Common myeloid progenitor, CD34-positive (primary cell): ENCODE measurements at regions not wholly inside any gene's neighbourhood (a gene's known extent, or its start where the extent isn't known, plus 50 kb on each side); places are given as distances from the start of the nearest gene placed in this dataset.
"Not testable (repeated sequence)": the region's sequence is repeated elsewhere in the genome, so short reads cannot be mapped to it uniquely, and the experiment has no call there.

Experiments used
- CTCF ChIA-PET: fragments of 350-600 bp; sonication (Branson Sonifier 250); formaldehyde crosslinking; loops from one replicate; lab custom pipeline; 2021; ENCODE audit warnings: antibody characterized with exemption; lab: Charles Lee
- POLR2A ChIA-PET: fragments of 350-600 bp; sonication (Branson Sonifier 250); formaldehyde crosslinking; loops from one replicate; lab custom pipeline; 2021; ENCODE audit warnings: antibody characterized with exemption; lab: Charles Lee
- DNase-seq, 3 donors: peaks; one replicate each; pipeline versions ENCODE4 v3.0.0 to v3.0.0-alpha.2; 2013
- H3K27ac ChIP-seq, 2 experiments: 1 replicate in 1 of 2; 2 replicates in 1 of 2; pipeline ENCODE4 v1.7.0; 2013; ENCODE audit warnings: inconsistent platforms in 2 of 2, low read length in 2 of 2, mild to moderate bottlenecking in 2 of 2, low read depth in 1 of 2, moderate library complexity in 1 of 2; ENCODE audit not compliant: severe bottlenecking in 2 of 2, insufficient read depth in 1 of 2, poor library complexity in 1 of 2
- H3K27me3 ChIP-seq, 5 experiments: replicated peaks in 2 of 5; 1 replicate in 3 of 5; 2 replicates in 2 of 5; pipeline versions ENCODE4 v1.6.1 to v1.7.0; 2013; ENCODE audit warnings: low read length in 4 of 5, mild to moderate bottlenecking in 2 of 5, moderate library complexity in 2 of 5, inconsistent platforms in 1 of 5; ENCODE audit not compliant: insufficient read depth in 5 of 5, control insufficient read depth in 4 of 5
- H3K36me3 ChIP-seq, 4 experiments: 1 replicate in 2 of 4; 2 replicates in 2 of 4; pipeline versions ENCODE4 v1.6.1 to v1.7.0; 2013; ENCODE audit warnings: low read length in 3 of 4, control low read depth in 1 of 4, mild to moderate bottlenecking in 1 of 4; ENCODE audit not compliant: control insufficient read depth in 4 of 4, insufficient read depth in 4 of 4
- H3K4me1 ChIP-seq, 4 experiments: 1 replicate in 3 of 4; 2 replicates in 1 of 4; pipeline versions ENCODE4 v1.6.1 to v1.7.1; 2013; ENCODE audit warnings: low read length in 3 of 4, mild to moderate bottlenecking in 3 of 4, control low read depth in 1 of 4, inconsistent platforms in 1 of 4, moderate library complexity in 1 of 4; ENCODE audit not compliant: control insufficient read depth in 4 of 4, insufficient read depth in 4 of 4; ENCODE audit errors: control extremely low read depth in 1 of 4
- H3K4me3 ChIP-seq, 7 experiments: 1 replicate in 4 of 7; 2 replicates in 3 of 7; pipeline versions ENCODE4 v1.5.1 to v1.7.0; 2013; ENCODE audit warnings: mild to moderate bottlenecking in 7 of 7, low read length in 6 of 7, moderate library complexity in 6 of 7, inconsistent platforms in 2 of 7, low read depth in 2 of 7, control low read depth in 1 of 7; ENCODE audit not compliant: insufficient read depth in 4 of 7, control insufficient read depth in 1 of 7; ENCODE audit errors: extremely low read depth in 1 of 7
- H3K9me3 ChIP-seq, 5 experiments: 1 replicate in 4 of 5; 2 replicates in 1 of 5; pipeline versions ENCODE4 v1.6.1 to v1.7.1; 2013; ENCODE audit warnings: low read length in 4 of 5, mild to moderate bottlenecking in 2 of 5, inconsistent platforms in 1 of 5, low read depth in 1 of 5, moderate library complexity in 1 of 5; ENCODE audit not compliant: control insufficient read depth in 4 of 5, insufficient read depth in 2 of 5; ENCODE audit errors: control extremely low read depth in 1 of 5
- WGBS: methylation state at CpG from one replicate; pipeline ENCODE4 v1.1.5; 2013; ENCODE audit not compliant: insufficient coverage; 5-methylcytosine and 5-hydroxymethylcytosine counted together

GRCh38 chr12:3379079-3379478 is 111.9 kb upstream of the PRMT8 start:
- H3K4me3 ChIP-seq: no peak overlapping the region
- ChIA-PET CTCF (no interaction called here), POLR2A (no interaction called here)
- whole genome bisulfite sequencing: 37% methylated on average over 5 of the region's 6 CpGs
- H3K9me3 ChIP-seq: peaks cover 0 to 4% (median 0%) of the 10 kb centered on the region in 5 experiments
- H3K27ac ChIP-seq: no peak overlapping the region
- peaks cover 0 to 21% (median 9%) of the 10 kb centered on the region in 5 experiments for H3K27me3 ChIP-seq
- H3K36me3 ChIP-seq: no peaks in the 10 kb centered on the region
- DNase-seq: peak in 1 of 3 donors; percentile 9
- H3K4me1 ChIP-seq: peaks cover 0 to 3% (median 0%) of the 10 kb centered on the region in 4 experiments

GRCh38 chr12:3380200-3381043 is 110.6 kb upstream of the PRMT8 start:
- Histone ChIP-seq H3K4me1 (peaks cover 0 to 3% (median 0%) of the 10 kb centered on the region in 4 experiments), H3K9me3 (peaks cover 0 to 4% (median 0%) of the 10 kb centered on the region in 5 experiments)
- 97% methylated on average over 10 of the region's 15 CpGs for WGBS

DNA sequence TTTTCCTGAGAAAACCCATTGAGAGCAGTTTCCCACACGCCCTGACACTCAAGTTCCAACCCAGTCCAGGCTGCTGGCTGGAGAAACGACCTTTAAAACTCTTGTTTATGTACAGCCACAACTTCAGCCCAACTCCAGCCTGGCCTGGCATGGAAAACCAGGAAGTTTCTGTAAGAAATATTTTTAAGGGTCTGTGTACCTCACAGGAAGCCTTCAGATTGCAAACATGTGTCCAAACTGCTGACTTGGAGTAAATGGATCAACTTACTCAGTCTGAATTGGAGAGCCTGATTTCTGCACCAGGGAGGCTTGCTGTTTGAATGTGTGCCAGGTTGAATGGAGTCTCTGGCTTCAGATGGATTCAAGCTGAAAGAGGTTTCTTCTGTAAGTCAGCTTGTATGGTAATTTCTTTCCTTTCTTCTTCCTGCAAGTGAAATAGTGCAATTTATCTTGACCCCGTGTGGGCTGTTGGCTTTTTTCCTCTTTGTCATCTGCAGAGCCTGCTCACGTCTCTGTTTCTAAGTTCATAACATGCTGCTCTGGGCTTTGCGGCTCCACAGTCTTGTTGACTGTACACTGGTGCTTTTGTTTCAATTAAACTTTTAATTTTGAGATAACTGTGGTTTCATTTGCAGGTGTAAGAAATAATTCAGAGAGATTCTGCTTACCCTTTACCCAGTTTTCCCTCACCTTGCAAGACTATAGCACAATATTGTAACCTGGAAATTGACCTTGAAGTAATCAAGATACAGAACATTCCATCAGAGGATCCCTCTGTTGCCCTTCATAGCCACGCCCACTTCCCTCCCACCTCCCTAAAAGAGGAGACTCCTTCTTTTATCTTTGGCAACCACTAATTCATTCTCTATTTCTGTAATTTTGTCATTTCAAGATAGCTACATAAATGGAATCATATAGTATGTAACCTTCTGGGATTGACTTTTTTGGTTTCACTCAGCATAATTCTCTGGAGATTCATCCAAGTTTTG is 109.7 kb upstream of the PRMT8 start:
- 40% methylated on average over 4 of the region's 6 CpGs for WGBS
- H3K4me3 ChIP-seq: no peak overlapping the region
- peaks cover 3 to 21% (median 7%) of the 10 kb centered on the region in 5 experiments for H3K27me3 ChIP-seq
- peaks cover 0 to 3% (median 0%) of the 10 kb centered on the region in 4 experiments for H3K4me1 ChIP-seq
- ChIA-PET CTCF (no interaction called here), POLR2A (no interaction called here)
- H3K9me3 ChIP-seq: peaks cover 0 to 3% (median 0%) of the 10 kb centered on the region in 5 experiments
- no peak overlapping the region for H3K27ac ChIP-seq
- no peaks in the 10 kb centered on the region for H3K36me3 ChIP-seq
- no peak for DNase-seq

More at GRCh38 chr12:3380200-3381043, 110.6 kb upstream of the PRMT8 start:
- no peak for DNase-seq
- H3K27me3 ChIP-seq: peaks cover 0 to 21% (median 7%) of the 10 kb centered on the region in 5 experiments
- no peak overlapping the region for H3K27ac ChIP-seq
- POLR2A ChIA-PET: no interaction called here
- no peaks in the 10 kb centered on the region for H3K36me3 ChIP-seq
- H3K4me3 ChIP-seq: no peak overlapping the region
- CTCF ChIA-PET: no interaction called here

GRCh38 chr12:3389986-3390385 is 101.0 kb upstream of the PRMT8 start:
- CTCF ChIA-PET: interaction anchor here (0.9 kb wide), 1 partner anchor 20 kb away, joined by 3 read pairs; no protein-coding TSS in a partner anchor
- POLR2A ChIA-PET: no interaction called here
- no peak overlapping the region for H3K27ac ChIP-seq
- peaks cover 0 to 19% (median 3%) of the 10 kb centered on the region in 5 experiments for H3K27me3 ChIP-seq
- 68% methylated on average over 3 of the region's 4 CpGs for WGBS
- DNase-seq: no peak
- H3K4me1 ChIP-seq: no peaks in the 10 kb centered on the region
- H3K9me3 ChIP-seq: no peaks in the 10 kb centered on the region
- H3K36me3 ChIP-seq: no peaks in the 10 kb centered on the region
- no peak overlapping the region for H3K4me3 ChIP-seq

GRCh38 chr12:3397596-3397995 is 93.4 kb upstream of the PRMT8 start:
- DNase-seq, CTCF ChIA-PET, H3K4me1 ChIP-seq, H3K36me3 ChIP-seq, H3K9me3 ChIP-seq, POLR2A ChIA-PET, H3K4me3 ChIP-seq, H3K27ac ChIP-seq: not testable (repeated sequence)
- H3K27me3 ChIP-seq: peaks cover 0 to 13% (median 2%) of the 10 kb centered on the region in 5 experiments
- 78% methylated on average over 7 of the region's 16 CpGs for WGBS

- WGBS: 83% methylated on average over 3 of the region's 6 CpGs
- no peak overlapping the region for H3K4me3 ChIP-seq
- no peaks in the 10 kb centered on the region for H3K36me3 ChIP-seq
- CTCF ChIA-PET: interaction anchor here (1.2 kb wide), 1 partner anchor 98 kb away, joined by 3 read pairs; no protein-coding TSS in a partner anchor
- no peak overlapping the region for H3K27ac ChIP-seq
- peaks cover 0 to 9% (median 0%) of the 10 kb centered on the region in 5 experiments for H3K9me3 ChIP-seq
- no peak for DNase-seq
- POLR2A ChIA-PET: no interaction called here
- peaks cover 0 to 13% (median 2%) of the 10 kb centered on the region in 5 experiments for H3K27me3 ChIP-seq
- no peaks in the 10 kb centered on the region for H3K4me1 ChIP-seq
These were observed 92.7 kb upstream of the PRMT8 start for GRCh38 chr12:3398196-3398789.
